Lower leg skin (tissue), 3 donors: ENCODE measurements at regions not wholly inside any gene's neighbourhood (a gene's known extent, or its start where the extent isn't known, plus 50 kb on each side); places are given as distances from the start of the nearest gene placed in this dataset.

Source experiments
- CTCF ChIP-seq, 3 donors: fragments of 450-650 bp; IDR thresholded peaks; one replicate each; pipeline ENCODE4 v1.5.1; 2016; ENCODE audit warnings: antibody characterized with exemption in 3 of 3, mild to moderate bottlenecking in 3 of 3, moderate library complexity in 2 of 3
- POLR2A ChIP-seq, 2 donors: fragments of 450-650 bp; IDR thresholded peaks; one replicate each; pipeline ENCODE4 v1.6.1; 2016 to 2017; ENCODE audit warnings: antibody characterized with exemption in 2 of 2, mild to moderate bottlenecking in 1 of 2, moderate library complexity in 1 of 2

- no peak for TF ChIP-seq CTCF (IDR thresholded peaks at IDR 0.05)
- no peak for TF ChIP-seq POLR2A (IDR thresholded peaks at IDR 0.05)
Measured at GRCh38 chr3:102092617-102093466, 243.5 kb downstream of the NFKBIZ start.
